ENCODE measurements at regions not wholly inside any gene's neighbourhood (a gene's known extent, or its start where the extent isn't known, plus 50 kb on each side); places are given as distances from the start of the nearest gene placed in this dataset.

GRCh38 chr12:77366616-77367015 is 301.2 kb upstream of the E2F7 start:
- H3K27ac ChIP-seq (ENCODE audit: extremely low read depth, low read depth, low read length), result no peak overlapping the region
- POLR2A ChIA-PET, result no interaction called here
- H3K4me3 ChIP-seq (ENCODE audit: low read depth, low read length), result no peak overlapping the region
- TF ChIP-seq ZNF184 (tag by site-specific recombination; IDR thresholded peaks at IDR 0.05) (no peak), PRDM6 (tag by site-specific recombination; IDR thresholded peaks at IDR 0.05) (no peak), ZNF292 (tag by site-specific recombination; IDR thresholded peaks at IDR 0.05; ENCODE audit: borderline replicate concordance, low read depth) (no peak), ZNF791 (tag by site-specific recombination; IDR thresholded peaks at IDR 0.05) (no peak), ZFP69B (tag by site-specific recombination; IDR thresholded peaks at IDR 0.05) (no peak), ZNF585B (tag by site-specific recombination; IDR thresholded peaks at IDR 0.05) (no peak), ZNF266 (tag by site-specific recombination; IDR thresholded peaks at IDR 0.05; ENCODE audit: low read depth) (no peak), ZBTB26 (tag by site-specific recombination; optimal IDR thresholded peaks at IDR 0.05) (no peak), PRDM4 (tag by site-specific recombination; IDR thresholded peaks at IDR 0.05) (no peak), REPIN1 (tag by site-specific recombination; IDR thresholded peaks at IDR 0.05; ENCODE audit: low read depth) (no peak), HOXA7 (CRISPR knock-in tag; IDR thresholded peaks at IDR 0.05; ENCODE audit: borderline replicate concordance) (no peak), BCL6B (tag by site-specific recombination; IDR thresholded peaks at IDR 0.05) (no peak)
- CTCF ChIA-PET, result no interaction called here
- no peaks in the 10 kb centered on the region for H3K36me3 ChIP-seq (ENCODE audit: control insufficient read depth in 2 of 2, insufficient read depth in 1 of 2, low read length in 2 of 2)
- no peaks in the 10 kb centered on the region for H3K9me3 ChIP-seq (ENCODE audit: control insufficient read depth, insufficient read depth, low read depth, low read length)
- H3K4me1 ChIP-seq (ENCODE audit: control insufficient read depth, insufficient read depth, low read length), result no peaks in the 10 kb centered on the region

GRCh38 chr12:77364400-77364799 is 299.0 kb upstream of the E2F7 start:
- Histone ChIP-seq H3K4me1 (ENCODE audit: control insufficient read depth, insufficient read depth, low read length) (no peaks in the 10 kb centered on the region), H3K36me3 (ENCODE audit: control insufficient read depth in 2 of 2, insufficient read depth in 1 of 2, low read length in 2 of 2) (no peaks in the 10 kb centered on the region), H3K9me3 (ENCODE audit: control insufficient read depth, insufficient read depth, low read depth, low read length) (no peaks in the 10 kb centered on the region; the same call in 1 of the 2 replicates), H3K4me3 (ENCODE audit: low read depth, low read length) (no peak overlapping the region), H3K27ac (ENCODE audit: extremely low read depth, low read depth, low read length) (no peak overlapping the region)
- ChIA-PET CTCF (no interaction called here), POLR2A (no interaction called here)
- no peak for TF ChIP-seq ZNF37A (tag by site-specific recombination; IDR thresholded peaks at IDR 0.05)
- no peak for TF ChIP-seq ZBTB7A (tag by site-specific recombination; IDR thresholded peaks at IDR 0.05; ENCODE audit: low read depth)
- no peak for TF ChIP-seq ZFP41 (tag by site-specific recombination; IDR thresholded peaks at IDR 0.05; ENCODE audit: borderline replicate concordance)
- no peak for TF ChIP-seq ZNF223 (tag by site-specific recombination; IDR thresholded peaks at IDR 0.05)
- no peak for TF ChIP-seq ZNF157 (tag by site-specific recombination; IDR thresholded peaks at IDR 0.05)
- no peak for TF ChIP-seq ZNF610 (tag by site-specific recombination; IDR thresholded peaks at IDR 0.05; ENCODE audit: borderline replicate concordance)
- TF ChIP-seq ZNF184 (tag by site-specific recombination; IDR thresholded peaks at IDR 0.05), result no peak
- no peak for TF ChIP-seq MZF1 (tag by site-specific recombination; IDR thresholded peaks at IDR 0.05; ENCODE audit: borderline replicate concordance)
- TF ChIP-seq ZNF302 (tag by site-specific recombination; IDR thresholded peaks at IDR 0.05; ENCODE audit: low read depth), result no peak
- TF ChIP-seq ZNF239 (tag by site-specific recombination; IDR thresholded peaks at IDR 0.05), result no peak
- TF ChIP-seq ZSCAN16 (tag by site-specific recombination; IDR thresholded peaks at IDR 0.05), result no peak
- no peak for TF ChIP-seq OSR2 (tag by site-specific recombination; IDR thresholded peaks at IDR 0.05)
- TF ChIP-seq ZNF350 (tag by site-specific recombination; IDR thresholded peaks at IDR 0.05), result no peak
- no peak for TF ChIP-seq TSHZ1 (tag by site-specific recombination; IDR thresholded peaks at IDR 0.05; ENCODE audit: borderline replicate concordance)
- no peak for TF ChIP-seq ZNF2 (tag by site-specific recombination; IDR thresholded peaks at IDR 0.05)

Data from HEK293 (cell line).